ENCODE measurements at regions not wholly inside any gene's neighbourhood (a gene's known extent, or its start where the extent isn't known, plus 50 kb on each side); places are given as distances from the start of the nearest gene placed in this dataset.

- no peak for DNase-seq (ENCODE audit: low read depth in 2 of 2, low spot score in 1 of 2)
Measured at GRCh38 chr12:23446746-23447145, 502.7 kb downstream of the SOX5 start.

DNA sequence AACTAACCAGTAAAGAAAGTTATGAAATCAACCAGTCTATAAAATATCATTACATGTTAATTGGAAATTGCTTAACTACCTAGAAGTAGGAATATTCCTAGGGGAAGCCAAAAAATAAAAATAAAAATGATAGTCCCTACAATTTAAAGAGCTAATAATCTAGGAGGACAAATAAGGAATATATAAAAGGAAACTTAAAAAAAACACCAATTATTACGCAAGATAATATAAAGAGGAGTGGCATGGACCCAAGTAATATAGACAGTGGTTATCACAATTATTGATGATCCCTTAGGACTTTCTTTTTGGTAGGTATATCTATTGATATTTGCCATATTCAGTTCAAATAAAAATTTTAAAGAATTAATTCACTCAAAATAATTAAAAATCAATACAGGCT, 498.7 kb downstream of the SOX5 start:
- no peak for DNase-seq (ENCODE audit: low read depth in 2 of 2, low spot score in 1 of 2)

GRCh38 chr12:23455283-23455682, 494.2 kb downstream of the SOX5 start:
- DNase-seq (ENCODE audit: low read depth in 2 of 2, low spot score in 1 of 2) = no peak

GRCh38 chr12:23458640-23459039, 490.8 kb downstream of the SOX5 start:
- no peak for DNase-seq (ENCODE audit: low read depth in 2 of 2, low spot score in 1 of 2)

DNA sequence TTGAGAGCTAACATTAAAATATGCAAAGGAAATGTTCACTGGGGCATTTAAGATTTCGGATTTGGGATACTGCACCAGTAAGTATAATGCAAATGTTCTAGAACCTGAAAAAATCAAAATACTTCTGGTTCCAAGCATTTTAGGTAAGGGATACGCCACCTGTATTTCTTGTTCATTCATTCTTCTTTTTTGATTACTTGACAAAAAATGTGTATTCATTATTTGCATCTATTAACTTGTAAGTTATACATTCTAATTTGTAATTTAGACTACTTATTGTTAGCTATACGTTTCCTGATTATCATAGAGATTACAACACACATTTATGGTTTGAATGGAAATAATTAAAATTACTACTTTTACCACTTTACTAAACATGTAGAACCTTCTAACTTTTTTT, 486.9 kb downstream of the SOX5 start:
- no peak for DNase-seq (ENCODE audit: low read depth in 2 of 2, low spot score in 1 of 2)

DNA sequence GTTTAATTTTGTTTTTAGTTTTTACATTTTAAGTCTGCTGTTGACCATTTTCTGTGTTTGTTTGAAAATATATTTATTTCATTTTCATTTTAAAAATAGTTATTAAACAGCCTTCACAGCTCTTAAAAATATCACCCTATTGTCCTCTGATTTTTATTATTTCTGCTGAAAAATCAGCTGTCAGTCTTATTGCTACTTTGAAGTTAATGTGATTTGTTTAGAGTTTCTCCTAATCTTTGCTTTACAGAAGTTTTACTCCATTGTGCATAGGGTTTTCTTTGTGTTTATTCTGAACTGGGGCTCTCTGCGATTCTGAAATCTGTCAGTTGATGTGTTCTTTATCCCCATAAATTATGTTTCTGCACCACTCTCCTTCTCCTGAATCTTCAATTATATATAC, 486.3 kb downstream of the SOX5 start:
- no peak for DNase-seq (ENCODE audit: low read depth in 2 of 2, low spot score in 1 of 2)

GRCh38 chr12:23464241-23464812, 485.1 kb downstream of the SOX5 start:
- DNase-seq (ENCODE audit: low read depth in 2 of 2, low spot score in 1 of 2) = no peak

- DNase-seq (ENCODE audit: low read depth in 2 of 2, low spot score in 1 of 2) = no peak
Measured at GRCh38 chr12:23472329-23472971, 477.0 kb downstream of the SOX5 start.

DNA sequence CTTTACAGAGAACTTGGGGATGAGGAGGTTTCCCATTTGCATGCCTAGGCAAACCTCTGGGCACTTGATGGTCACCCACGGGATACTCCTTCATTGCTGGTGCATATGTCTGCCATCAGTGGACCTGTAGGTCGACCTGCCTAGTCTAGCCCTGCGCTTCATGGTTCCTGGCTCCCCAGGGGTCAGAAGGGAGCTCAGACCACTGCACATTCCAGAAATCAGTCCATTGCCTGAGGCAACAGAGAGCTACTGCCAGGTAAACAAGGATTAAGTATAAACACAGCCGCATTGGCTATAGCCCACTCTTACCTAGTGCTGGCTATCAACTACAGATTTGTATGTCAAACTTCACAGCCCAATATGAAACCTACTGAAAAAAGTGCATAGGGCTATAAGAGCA, 476.4 kb downstream of the SOX5 start:
- no peak for DNase-seq (ENCODE audit: low read depth in 2 of 2, low spot score in 1 of 2)

- no peak for DNase-seq (ENCODE audit: low read depth in 2 of 2, low spot score in 1 of 2)
Measured at GRCh38 chr12:23474438-23474976, 475.0 kb downstream of the SOX5 start.
